Astrocyte (in vitro differentiated cells and primary cell): ENCODE measurements at regions not wholly inside any gene's neighbourhood (a gene's known extent, or its start where the extent isn't known, plus 50 kb on each side); places are given as distances from the start of the nearest gene placed in this dataset.

Source experiments
- DNase-seq: peaks from one replicate; pipeline ENCODE4 v3.0.0-alpha.2; 2010; ENCODE audit warnings: low read depth
- FAIRE-seq: peaks from 2 replicates; lab custom pipeline; 2011; peaks lifted over from hg19 to GRCh38; lab: Jason Lieb, UNC
- H2AFZ ChIP-seq: 2 replicates; pipeline ENCODE4 v1.6.0; 2012; ENCODE audit warnings: low read depth, low read length, inconsistent platforms
- H3K27ac ChIP-seq: 2 replicates; pipeline ENCODE4 v1.5.1; 2011; ENCODE audit warnings: low read depth, low read length, inconsistent platforms
- H3K27me3 ChIP-seq: 2 replicates; pipeline ENCODE4 v1.6.0; 2011; ENCODE audit warnings: low read length, inconsistent platforms; ENCODE audit not compliant: insufficient read depth
- H3K36me3 ChIP-seq: 2 replicates; pipeline ENCODE4 v1.5.1; 2011; ENCODE audit warnings: low read length, inconsistent platforms; ENCODE audit not compliant: insufficient read depth
- H3K4me1 ChIP-seq: 2 replicates; pipeline ENCODE4 v1.5.1; 2011; ENCODE audit warnings: low read length, inconsistent platforms; ENCODE audit not compliant: insufficient read depth
- H3K4me2 ChIP-seq: 2 replicates; pipeline ENCODE4 v1.6.0; 2012; ENCODE audit warnings: low read length, inconsistent platforms
- H3K4me3 ChIP-seq: 2 replicates; pipeline ENCODE4 v1.5.1; 2011; ENCODE audit warnings: low read depth, mild to moderate bottlenecking, low read length, inconsistent platforms; ENCODE audit not compliant: insufficient read depth
- H3K79me2 ChIP-seq: 2 replicates; pipeline ENCODE4 v1.6.0; 2012; ENCODE audit warnings: mild to moderate bottlenecking, low read length, inconsistent platforms; ENCODE audit not compliant: insufficient read depth
- H3K9ac ChIP-seq: 2 replicates; pipeline ENCODE4 v1.6.0; 2012; ENCODE audit warnings: mild to moderate bottlenecking, low read length, inconsistent platforms
- H3K9me3 ChIP-seq: 2 replicates; pipeline ENCODE4 v1.5.1; 2012; ENCODE audit warnings: low read depth, mild to moderate bottlenecking, low read length, inconsistent platforms; ENCODE audit not compliant: insufficient read depth
- H4K20me1 ChIP-seq: 2 replicates; pipeline ENCODE4 v1.6.0; 2012; ENCODE audit warnings: low read length, inconsistent platforms; ENCODE audit not compliant: insufficient read depth
- H3K27ac Mint-ChIP-seq: one replicate; pipeline ENCODE4 v1.8.0; 2021; ENCODE audit warnings: mild to moderate bottlenecking, mixed read lengths; ENCODE audit not compliant: unreplicated experiment
- H3K27me3 Mint-ChIP-seq: one replicate; pipeline ENCODE4 v1.8.0; 2021; ENCODE audit warnings: low read depth, mixed read lengths; ENCODE audit not compliant: unreplicated experiment
- H3K36me3 Mint-ChIP-seq: one replicate; pipeline ENCODE4 v1.8.0; 2021; ENCODE audit warnings: low read depth, mixed read lengths; ENCODE audit not compliant: unreplicated experiment
- H3K4me1 Mint-ChIP-seq: one replicate; pipeline ENCODE4 v1.8.0; 2021; ENCODE audit warnings: low read depth, mixed read lengths; ENCODE audit not compliant: unreplicated experiment
- H3K4me3 Mint-ChIP-seq: one replicate; pipeline ENCODE4 v1.8.0; 2021; ENCODE audit warnings: mild to moderate bottlenecking, moderate library complexity, mixed read lengths; ENCODE audit not compliant: unreplicated experiment
- H3K9me3 Mint-ChIP-seq: one replicate; pipeline ENCODE4 v1.8.0; 2021; ENCODE audit warnings: mild to moderate bottlenecking, mixed read lengths; ENCODE audit not compliant: unreplicated experiment
- CTCF ChIP-seq: IDR thresholded peaks from 2 replicates; pipeline ENCODE4 v1.5.1; 2011; ENCODE audit warnings: low read depth, mild to moderate bottlenecking, inconsistent platforms, low read length, moderate library complexity; ENCODE audit not compliant: insufficient read depth
- EZH2 ChIP-seq: IDR thresholded peaks from 2 replicates; pipeline ENCODE4 v1.6.1; 2012; ENCODE audit warnings: mild to moderate bottlenecking, low read length, inconsistent platforms; ENCODE audit not compliant: insufficient read depth

DNA sequence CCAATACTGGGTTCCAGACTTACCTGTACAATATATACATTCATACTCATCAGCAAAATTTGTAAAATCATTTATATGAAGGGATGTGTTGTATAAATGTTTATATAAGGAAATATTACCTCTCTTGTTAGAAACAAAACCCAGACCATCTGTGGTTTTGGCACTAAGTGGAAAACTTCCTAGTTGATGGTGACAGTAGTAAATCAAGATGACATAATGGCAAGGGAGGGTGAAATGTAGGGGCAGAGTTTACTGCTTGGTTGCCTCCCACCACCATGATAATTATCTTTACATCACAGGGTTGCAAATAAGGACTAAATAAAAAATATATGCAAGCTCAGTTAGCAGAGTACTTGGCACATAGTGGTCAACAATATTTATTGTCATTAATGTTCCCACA, 365.3 kb upstream of the TEX13C start:
- H4K20me1 ChIP-seq = no peaks in the 10 kb centered on the region
- no peak overlapping the region for H3K4me2 ChIP-seq
- DNase-seq (no peak), FAIRE-seq (no peak)
- H3K27ac Mint-ChIP-seq = no peak overlapping the region
- no peak overlapping the region for H3K9ac ChIP-seq
- no peak overlapping the region for H3K4me3 Mint-ChIP-seq
- no peaks in the 10 kb centered on the region for H3K36me3 Mint-ChIP-seq
- H3K4me1 ChIP-seq = no peaks in the 10 kb centered on the region
- TF ChIP-seq EZH2 = no peak
- no peak for TF ChIP-seq CTCF
- H3K9me3 ChIP-seq = no peaks in the 10 kb centered on the region
- H3K9me3 Mint-ChIP-seq = no peaks in the 10 kb centered on the region
- no peak overlapping the region for H3K4me3 ChIP-seq
- no peak overlapping the region for H2AFZ ChIP-seq
- H3K79me2 ChIP-seq = no peaks in the 10 kb centered on the region
- H3K27ac ChIP-seq = no peak overlapping the region
- H3K36me3 ChIP-seq = no peaks in the 10 kb centered on the region
- H3K27me3 ChIP-seq = no peaks in the 10 kb centered on the region
- no peaks in the 10 kb centered on the region for H3K4me1 Mint-ChIP-seq
- no peaks in the 10 kb centered on the region for H3K27me3 Mint-ChIP-seq

DNA sequence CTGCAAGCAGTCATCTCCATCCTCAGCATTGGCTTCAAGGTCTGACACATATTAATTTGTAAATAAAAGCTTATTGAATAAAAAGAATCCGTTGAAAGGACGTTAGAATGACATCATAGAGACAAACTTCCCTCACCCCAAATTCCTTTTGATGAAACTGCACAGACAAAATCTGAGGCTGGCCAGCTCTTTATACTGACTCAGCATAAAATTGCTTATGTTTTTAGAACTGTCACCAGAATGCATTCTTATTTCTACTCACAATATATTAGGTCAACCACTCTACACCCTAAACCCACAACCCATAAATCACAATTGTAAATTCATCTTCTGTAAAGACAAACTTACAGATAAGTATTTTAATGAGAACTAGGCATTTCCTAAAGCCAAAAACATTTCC, 359.2 kb upstream of the TEX13C start:
- peak; percentile 83 for FAIRE-seq

More for the DNA sequence above, 359.2 kb upstream of the TEX13C start:
- Mint-ChIP-seq H3K27me3 (no peaks in the 10 kb centered on the region), H3K4me3 (no peak overlapping the region), H3K27ac (no peak overlapping the region), H3K36me3 (no peaks in the 10 kb centered on the region), H3K4me1 (no peaks in the 10 kb centered on the region), H3K9me3 (no peaks in the 10 kb centered on the region)
- H3K4me3 ChIP-seq = no peak overlapping the region
- no peaks in the 10 kb centered on the region for H3K4me1 ChIP-seq
- no peaks in the 10 kb centered on the region for H3K27me3 ChIP-seq
- H3K79me2 ChIP-seq = no peaks in the 10 kb centered on the region
- no peak overlapping the region for H3K9ac ChIP-seq
- no peak for DNase-seq
- no peaks in the 10 kb centered on the region for H3K9me3 ChIP-seq
- H2AFZ ChIP-seq = no peak overlapping the region
- H3K4me2 ChIP-seq = no peak overlapping the region
- H4K20me1 ChIP-seq = no peaks in the 10 kb centered on the region
- TF ChIP-seq CTCF (no peak), EZH2 (no peak)
- no peak overlapping the region for H3K27ac ChIP-seq
- H3K36me3 ChIP-seq = no peaks in the 10 kb centered on the region
